Thoracic aorta (tissue), 2 donors: ENCODE measurements at regions not wholly inside any gene's neighbourhood (a gene's known extent, or its start where the extent isn't known, plus 50 kb on each side); places are given as distances from the start of the nearest gene placed in this dataset.

ENCODE experiments used
- ATAC-seq: fragments of 150-250 bp; one replicate; pipeline ENCODE4 v1.8.0; 2017; ENCODE audit warnings: low read depth; ENCODE audit not compliant: insufficient number of reproducible peaks, low FRiP score
- DNase-seq: peaks from one replicate; pipeline ENCODE4 v3.0.0-alpha.2; 2020; ENCODE audit warnings: low spot score
- H3K27ac ChIP-seq, 2 donors: fragments of 200-600 bp; sonication (generic); 1 replicate in 1 of 2; 2 replicates in 1 of 2; pipeline ENCODE4 v1.5.1; 2016; ENCODE audit warnings: mild to moderate bottlenecking in 2 of 2, moderate library complexity in 2 of 2
- H3K27me3 ChIP-seq: fragments of 200-600 bp; sonication (generic); replicated peaks from 2 replicates; pipeline ENCODE4 v1.6.0; 2016; ENCODE audit warnings: mild to moderate bottlenecking; ENCODE audit not compliant: insufficient read depth
- H3K36me3 ChIP-seq: fragments of 200-600 bp; sonication (generic); one replicate; pipeline ENCODE4 v1.5.1; 2016
- H3K4me1 ChIP-seq, 2 donors: fragments of 200-600 bp; sonication (generic); 1 replicate in 1 of 2; 2 replicates in 1 of 2; pipeline versions ENCODE4 v1.5.1 to v1.6.0; 2016; ENCODE audit warnings: low read depth in 2 of 2, mild to moderate bottlenecking in 1 of 2; ENCODE audit not compliant: control insufficient read depth in 1 of 2
- H3K4me3 ChIP-seq: fragments of 200-600 bp; sonication (generic); 2 replicates; pipeline ENCODE4 v1.5.1; 2016; ENCODE audit warnings: mild to moderate bottlenecking
- H3K9me3 ChIP-seq: fragments of 200-600 bp; sonication (generic); 2 replicates; pipeline ENCODE4 v1.5.1; 2016
- TF ChIP-seq, protein P1 (sequence below): fragments of 200-600 bp; sonication (generic); IDR thresholded peaks from one replicate; pipeline ENCODE4 v1.5.1; 2019; ENCODE audit warnings: antibody characterized with exemption

DNA sequence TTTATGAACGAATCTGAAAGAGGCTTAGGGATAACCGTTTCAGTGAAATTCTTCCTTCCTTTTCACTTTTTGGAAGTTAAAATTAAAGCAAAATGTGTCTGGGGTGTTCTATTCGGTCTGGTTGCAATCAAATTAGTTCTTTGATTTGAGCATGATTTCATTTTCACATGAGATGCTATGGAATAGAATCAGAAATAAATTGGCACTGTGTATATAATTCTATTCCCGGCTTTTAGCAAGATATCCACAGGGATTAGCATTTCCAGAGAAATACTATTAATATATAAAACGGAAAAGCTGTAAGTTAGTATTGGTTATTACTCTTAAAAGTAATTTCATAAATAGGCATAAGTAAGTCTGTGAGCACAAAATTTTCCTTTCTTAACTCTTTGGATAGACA, 1676.8 kb upstream of the PCDH7 start:
- ATAC-seq, result no peak
- H3K4me3 ChIP-seq, result no peak overlapping the region
- DNase-seq, result no peak
- H3K4me1 ChIP-seq, result no peaks in the 10 kb centered on the region
- H3K27me3 ChIP-seq, result no peaks in the 10 kb centered on the region
- TF ChIP-seq, protein P1, sequence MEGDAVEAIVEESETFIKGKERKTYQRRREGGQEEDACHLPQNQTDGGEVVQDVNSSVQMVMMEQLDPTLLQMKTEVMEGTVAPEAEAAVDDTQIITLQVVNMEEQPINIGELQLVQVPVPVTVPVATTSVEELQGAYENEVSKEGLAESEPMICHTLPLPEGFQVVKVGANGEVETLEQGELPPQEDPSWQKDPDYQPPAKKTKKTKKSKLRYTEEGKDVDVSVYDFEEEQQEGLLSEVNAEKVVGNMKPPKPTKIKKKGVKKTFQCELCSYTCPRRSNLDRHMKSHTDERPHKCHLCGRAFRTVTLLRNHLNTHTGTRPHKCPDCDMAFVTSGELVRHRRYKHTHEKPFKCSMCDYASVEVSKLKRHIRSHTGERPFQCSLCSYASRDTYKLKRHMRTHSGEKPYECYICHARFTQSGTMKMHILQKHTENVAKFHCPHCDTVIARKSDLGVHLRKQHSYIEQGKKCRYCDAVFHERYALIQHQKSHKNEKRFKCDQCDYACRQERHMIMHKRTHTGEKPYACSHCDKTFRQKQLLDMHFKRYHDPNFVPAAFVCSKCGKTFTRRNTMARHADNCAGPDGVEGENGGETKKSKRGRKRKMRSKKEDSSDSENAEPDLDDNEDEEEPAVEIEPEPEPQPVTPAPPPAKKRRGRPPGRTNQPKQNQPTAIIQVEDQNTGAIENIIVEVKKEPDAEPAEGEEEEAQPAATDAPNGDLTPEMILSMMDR, result no peak
- H3K9me3 ChIP-seq, result no peaks in the 10 kb centered on the region
- H3K27ac ChIP-seq, result no peak overlapping the region
- H3K36me3 ChIP-seq, result no peaks in the 10 kb centered on the region

DNA sequence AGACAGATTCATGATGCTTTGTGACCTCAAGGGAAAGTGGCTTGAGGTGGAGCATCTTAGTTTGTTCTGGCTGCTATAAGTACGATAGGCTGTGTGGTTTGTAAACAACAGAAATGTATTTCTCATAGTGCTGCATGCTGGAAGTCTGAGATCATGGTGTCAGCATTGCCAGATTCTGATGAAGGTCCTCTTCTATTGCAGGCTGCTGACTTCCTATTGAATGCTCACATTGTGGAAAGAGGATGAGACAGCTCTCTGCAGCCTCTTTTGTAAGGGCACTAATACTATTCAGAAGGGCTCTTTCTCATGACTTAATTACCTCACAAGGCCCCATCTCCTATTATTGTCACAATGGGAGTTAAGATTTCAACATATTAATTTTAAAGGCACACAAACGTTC, 1674.0 kb upstream of the PCDH7 start:
- H3K27ac ChIP-seq, result no peak overlapping the region
- no peak for ATAC-seq
- TF ChIP-seq, protein P1, result no peak

DNA sequence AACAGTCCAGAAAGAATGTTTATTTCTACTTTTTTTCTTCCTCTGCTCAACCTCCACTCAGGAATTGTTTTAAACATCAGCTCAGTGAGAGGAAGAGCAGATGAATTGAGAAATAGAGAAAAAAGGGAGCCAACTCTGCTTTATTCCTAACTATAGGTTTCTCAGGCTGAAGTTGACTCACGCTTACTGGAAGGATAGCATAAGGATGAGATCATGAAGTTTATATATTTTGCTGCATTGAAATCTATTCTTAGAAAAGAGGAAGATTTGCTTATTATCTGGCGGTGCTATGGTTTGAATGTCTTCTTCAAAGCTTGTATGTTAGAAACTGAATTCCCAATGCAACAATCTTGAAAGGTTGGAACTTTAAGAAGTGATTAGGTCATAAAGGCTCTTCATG, 1673.4 kb upstream of the PCDH7 start:
- ATAC-seq, result no peak
- DNase-seq, result no peak
- no peaks in the 10 kb centered on the region for H3K36me3 ChIP-seq

More for the DNA sequence above, 1674.0 kb upstream of the PCDH7 start:
- H3K4me1 ChIP-seq, result no peaks in the 10 kb centered on the region
- H3K4me3 ChIP-seq, result no peak overlapping the region
- H3K36me3 ChIP-seq, result no peaks in the 10 kb centered on the region
- DNase-seq, result no peak
- no peaks in the 10 kb centered on the region for H3K27me3 ChIP-seq
- H3K9me3 ChIP-seq, result no peaks in the 10 kb centered on the region

DNA sequence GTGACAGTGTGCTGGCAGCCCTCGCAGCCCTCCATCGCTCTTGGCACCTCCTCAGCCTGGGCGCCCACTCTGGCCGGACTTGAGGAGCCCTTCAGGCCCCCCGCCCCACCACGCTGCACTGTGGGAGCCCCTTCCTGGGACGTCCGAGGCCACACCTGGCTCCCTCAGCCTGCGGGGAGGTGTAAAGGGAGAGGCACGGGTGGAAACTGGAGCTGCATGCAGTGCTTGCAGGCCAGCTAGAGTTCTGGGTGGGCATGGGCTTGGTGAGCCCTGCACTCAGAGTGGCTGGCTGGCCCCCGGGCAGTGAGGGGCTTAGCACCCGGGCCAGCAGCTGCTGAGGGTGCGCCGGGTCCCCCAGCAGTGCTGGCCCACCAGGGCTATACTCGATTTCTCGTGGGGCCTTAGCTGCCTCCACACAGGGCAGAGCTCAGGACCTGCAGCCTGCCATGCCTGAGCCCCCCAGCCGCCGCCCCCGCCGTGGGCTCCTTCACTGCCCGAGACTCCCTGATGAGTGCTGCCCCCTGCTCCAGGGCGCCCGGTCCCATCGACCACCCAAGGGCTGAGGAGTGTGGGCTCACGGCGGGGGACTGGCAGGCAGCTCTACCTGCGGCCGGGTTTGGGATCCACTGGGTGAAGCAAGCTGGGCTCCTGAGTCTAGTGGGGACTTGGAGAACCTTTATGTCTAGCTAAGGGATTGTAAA, 1672.7 kb upstream of the PCDH7 start:
- DNase-seq (no peak), ATAC-seq (no peak)
- Histone ChIP-seq H3K27ac (no peak overlapping the region), H3K27me3 (no peaks in the 10 kb centered on the region), H3K36me3 (no peaks in the 10 kb centered on the region), H3K4me1 (no peaks in the 10 kb centered on the region), H3K4me3 (no peak overlapping the region), H3K9me3 (no peaks in the 10 kb centered on the region)
- TF ChIP-seq, protein P1, result no peak

More for the DNA sequence above, 1673.4 kb upstream of the PCDH7 start:
- Histone ChIP-seq H3K27me3 (no peaks in the 10 kb centered on the region), H3K4me1 (no peaks in the 10 kb centered on the region), H3K4me3 (no peak overlapping the region), H3K27ac (no peak overlapping the region), H3K9me3 (no peaks in the 10 kb centered on the region)
- TF ChIP-seq, protein P1, result no peak

DNA sequence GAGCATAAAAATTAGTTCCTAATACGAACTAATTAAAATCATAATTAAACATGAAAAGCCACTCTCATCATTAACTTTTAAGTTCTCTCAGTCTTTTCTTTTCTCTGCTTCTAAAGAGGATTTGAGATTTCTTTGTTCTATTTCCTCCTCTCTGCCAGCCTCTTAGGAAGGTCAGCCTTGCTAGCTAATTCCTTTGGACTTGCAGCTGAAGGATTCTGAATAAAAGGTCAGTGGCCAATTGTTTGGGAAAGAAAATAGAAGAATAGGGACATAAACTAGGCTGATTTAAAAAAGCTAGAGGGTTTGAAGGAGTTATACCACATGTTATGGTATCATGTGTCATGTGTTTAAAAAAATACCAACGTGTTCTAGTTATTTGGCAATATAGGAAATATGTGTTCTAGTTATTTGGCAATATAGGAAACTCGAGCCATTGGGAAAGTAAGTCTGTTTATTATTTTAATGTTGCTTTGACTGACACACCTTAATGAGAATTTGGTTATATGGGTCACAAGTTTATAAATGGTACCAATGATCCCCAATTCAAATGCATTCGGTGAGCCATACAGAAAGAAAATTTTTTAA, 1668.7 kb upstream of the PCDH7 start:
- DNase-seq (no peak), ATAC-seq (no peak)
- Histone ChIP-seq H3K9me3 (no peaks in the 10 kb centered on the region), H3K4me3 (no peak overlapping the region), H3K27ac (no peak overlapping the region), H3K36me3 (no peaks in the 10 kb centered on the region), H3K4me1 (no peaks in the 10 kb centered on the region), H3K27me3 (no peaks in the 10 kb centered on the region)
- TF ChIP-seq, protein P1, result no peak
